ENCODE measurements at regions not wholly inside any gene's neighbourhood (a gene's known extent, or its start where the extent isn't known, plus 50 kb on each side); places are given as distances from the start of the nearest gene placed in this dataset.
"Not testable (repeated sequence)": the region's sequence is repeated elsewhere in the genome, so short reads cannot be mapped to it uniquely, and the experiment has no call there.

GRCh38 chr2:52495816-52496215 is 1271.8 kb upstream of the CHAC2 start:
- no peak overlapping the region for H3K4me3 ChIP-seq (ENCODE audit: low read length in 2 of 2)
- H3K9me3 ChIP-seq (ENCODE audit: control insufficient read depth in 2 of 2, insufficient read depth in 1 of 2, low read length in 1 of 2): peaks cover 0 to 7% of the 10 kb centered on the region in 2 donors
- no peak overlapping the region for H3K27ac ChIP-seq (ENCODE audit: low read depth in 1 of 2, low read length in 1 of 2)
- H3K4me1 ChIP-seq (ENCODE audit: control insufficient read depth in 2 of 2, insufficient read depth in 2 of 2, low read length in 2 of 2): no peaks in the 10 kb centered on the region
- DNase-seq (ENCODE audit: low read depth in 6 of 9, low spot score in 9 of 9): no peak
- H3K27me3 ChIP-seq (ENCODE audit: control insufficient read depth in 2 of 2, insufficient read depth in 1 of 2, low read length in 1 of 2): no peaks in the 10 kb centered on the region
- no peaks in the 10 kb centered on the region for H3K36me3 ChIP-seq (ENCODE audit: control insufficient read depth in 2 of 2, insufficient read depth in 2 of 2, low read length in 1 of 2)

DNA sequence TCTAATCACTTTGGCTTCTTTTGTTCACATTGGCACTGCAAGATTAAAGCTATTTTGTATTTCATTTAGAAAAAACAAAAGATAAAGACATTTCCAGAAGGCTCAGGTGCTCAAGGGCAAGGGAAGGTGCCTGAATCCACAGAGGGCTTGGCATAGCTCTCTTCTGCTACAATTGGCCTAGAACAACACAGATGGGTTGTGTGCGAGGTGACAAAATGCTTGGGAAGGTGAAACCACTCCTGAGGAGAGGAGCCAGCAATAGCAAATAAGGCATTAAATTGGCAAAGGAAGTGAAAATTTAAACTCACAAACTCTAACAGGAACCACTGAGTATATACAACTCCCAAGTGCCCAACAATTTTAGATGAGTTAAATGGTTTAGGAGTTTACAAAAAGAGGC is 1290.4 kb upstream of the CHAC2 start:
- Histone ChIP-seq H3K9me3 (ENCODE audit: control insufficient read depth in 2 of 2, insufficient read depth in 1 of 2, low read length in 1 of 2) (peaks cover 0 to 3% of the 10 kb centered on the region in 2 donors), H3K4me1 (ENCODE audit: control insufficient read depth in 2 of 2, insufficient read depth in 2 of 2, low read length in 2 of 2) (no peaks in the 10 kb centered on the region), H3K27me3 (ENCODE audit: control insufficient read depth in 2 of 2, insufficient read depth in 1 of 2, low read length in 1 of 2) (no peaks in the 10 kb centered on the region), H3K27ac (ENCODE audit: low read depth in 1 of 2, low read length in 1 of 2) (no peak overlapping the region), H3K4me3 (ENCODE audit: low read length in 2 of 2) (no peak overlapping the region), H3K36me3 (ENCODE audit: control insufficient read depth in 2 of 2, insufficient read depth in 2 of 2, low read length in 1 of 2) (no peaks in the 10 kb centered on the region)
- no peak for DNase-seq (ENCODE audit: low read depth in 6 of 9, low spot score in 9 of 9)
- 87% methylated on average over 1 of the region's 1 CpG for WGBS

GRCh38 chr2:52475590-52475989 is 1292.0 kb upstream of the CHAC2 start:
- H3K36me3 ChIP-seq (ENCODE audit: control insufficient read depth in 2 of 2, insufficient read depth in 2 of 2, low read length in 1 of 2): no peaks in the 10 kb centered on the region
- WGBS: 95% methylated on average over 1 of the region's 1 CpG
- H3K27ac ChIP-seq (ENCODE audit: low read depth in 1 of 2, low read length in 1 of 2): no peak overlapping the region
- no peaks in the 10 kb centered on the region for H3K27me3 ChIP-seq (ENCODE audit: control insufficient read depth in 2 of 2, insufficient read depth in 1 of 2, low read length in 1 of 2)
- no peak for DNase-seq (ENCODE audit: low read depth in 6 of 9, low spot score in 9 of 9)
- peaks cover 0 to 4% of the 10 kb centered on the region in 2 donors for H3K9me3 ChIP-seq (ENCODE audit: control insufficient read depth in 2 of 2, insufficient read depth in 1 of 2, low read length in 1 of 2)
- no peak overlapping the region for H3K4me3 ChIP-seq (ENCODE audit: low read length in 2 of 2)
- H3K4me1 ChIP-seq (ENCODE audit: control insufficient read depth in 2 of 2, insufficient read depth in 2 of 2, low read length in 2 of 2): no peaks in the 10 kb centered on the region

- Histone ChIP-seq H3K36me3 (ENCODE audit: control insufficient read depth in 2 of 2, insufficient read depth in 2 of 2, low read length in 1 of 2) (no peaks in the 10 kb centered on the region), H3K9me3 (ENCODE audit: control insufficient read depth in 2 of 2, insufficient read depth in 1 of 2, low read length in 1 of 2) (peaks cover 0 to 6% of the 10 kb centered on the region in 2 donors), H3K27ac (ENCODE audit: low read depth in 1 of 2, low read length in 1 of 2) (no peak overlapping the region), H3K4me3 (ENCODE audit: low read length in 2 of 2) (no peak overlapping the region), H3K27me3 (ENCODE audit: control insufficient read depth in 2 of 2, insufficient read depth in 1 of 2, low read length in 1 of 2) (no peaks in the 10 kb centered on the region), H3K4me1 (ENCODE audit: control insufficient read depth in 2 of 2, insufficient read depth in 2 of 2, low read length in 2 of 2) (no peaks in the 10 kb centered on the region)
- WGBS: 93% methylated on average over 1 of the region's 1 CpG
- DNase-seq (ENCODE audit: low read depth in 6 of 9, low spot score in 9 of 9): no peak
These were observed 1293.5 kb upstream of the CHAC2 start for GRCh38 chr2:52474091-52474490.

GRCh38 chr2:52473526-52473925 is 1294.1 kb upstream of the CHAC2 start:
- no peak for DNase-seq (ENCODE audit: low read depth in 6 of 9, low spot score in 9 of 9)
- no peaks in the 10 kb centered on the region for H3K27me3 ChIP-seq (ENCODE audit: control insufficient read depth in 2 of 2, insufficient read depth in 1 of 2, low read length in 1 of 2)
- no peaks in the 10 kb centered on the region for H3K4me1 ChIP-seq (ENCODE audit: control insufficient read depth in 2 of 2, insufficient read depth in 2 of 2, low read length in 2 of 2)
- WGBS: 86% methylated on average over 2 of the region's 2 CpGs
- H3K36me3 ChIP-seq (ENCODE audit: control insufficient read depth in 2 of 2, insufficient read depth in 2 of 2, low read length in 1 of 2): no peaks in the 10 kb centered on the region
- H3K9me3 ChIP-seq (ENCODE audit: control insufficient read depth in 2 of 2, insufficient read depth in 1 of 2, low read length in 1 of 2): peaks cover 0 to 6% of the 10 kb centered on the region in 2 donors
- H3K27ac ChIP-seq (ENCODE audit: low read depth in 1 of 2, low read length in 1 of 2): no peak overlapping the region
- H3K4me3 ChIP-seq (ENCODE audit: low read length in 2 of 2): no peak overlapping the region

DNA sequence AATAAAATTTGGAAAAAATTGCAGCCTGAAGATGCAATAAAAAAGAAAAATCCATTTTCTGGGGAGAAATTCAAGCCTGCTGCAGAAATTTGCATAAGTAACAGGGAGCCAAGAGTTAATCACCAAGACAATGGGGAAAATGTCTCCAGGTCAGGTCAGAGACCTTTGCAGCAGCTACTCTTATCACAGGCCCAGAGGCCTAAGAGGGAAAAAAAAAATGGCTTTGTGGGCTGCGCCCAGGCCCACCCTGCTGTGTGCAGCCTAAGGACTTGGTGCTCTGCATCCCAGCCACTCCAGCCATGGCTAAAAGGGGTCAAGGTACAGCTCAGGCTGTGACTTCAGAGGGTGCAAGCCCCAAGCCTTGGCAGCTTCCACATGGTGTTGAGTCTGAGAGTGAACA is 1297.1 kb upstream of the CHAC2 start:
- not testable (repeated sequence) for H3K36me3 ChIP-seq (ENCODE audit: control insufficient read depth in 2 of 2, insufficient read depth in 2 of 2, low read length in 1 of 2); H3K27me3 ChIP-seq (ENCODE audit: control insufficient read depth in 2 of 2, insufficient read depth in 1 of 2, low read length in 1 of 2); H3K27ac ChIP-seq (ENCODE audit: low read depth in 1 of 2, low read length in 1 of 2); DNase-seq (ENCODE audit: low read depth in 6 of 9, low spot score in 9 of 9); H3K4me3 ChIP-seq (ENCODE audit: low read length in 2 of 2); H3K4me1 ChIP-seq (ENCODE audit: control insufficient read depth in 2 of 2, insufficient read depth in 2 of 2, low read length in 2 of 2); H3K9me3 ChIP-seq (ENCODE audit: control insufficient read depth in 2 of 2, insufficient read depth in 1 of 2, low read length in 1 of 2)
- WGBS: 97% methylated on average over 1 of the region's 1 CpG

GRCh38 chr2:52467189-52467588 is 1300.4 kb upstream of the CHAC2 start:
- Histone ChIP-seq H3K9me3 (ENCODE audit: control insufficient read depth in 2 of 2, insufficient read depth in 1 of 2, low read length in 1 of 2) (peaks cover 0 to 3% of the 10 kb centered on the region in 2 donors), H3K27ac (ENCODE audit: low read depth in 1 of 2, low read length in 1 of 2) (no peak overlapping the region), H3K4me1 (ENCODE audit: control insufficient read depth in 2 of 2, insufficient read depth in 2 of 2, low read length in 2 of 2) (no peaks in the 10 kb centered on the region), H3K4me3 (ENCODE audit: low read length in 2 of 2) (no peak overlapping the region), H3K27me3 (ENCODE audit: control insufficient read depth in 2 of 2, insufficient read depth in 1 of 2, low read length in 1 of 2) (no peaks in the 10 kb centered on the region), H3K36me3 (ENCODE audit: control insufficient read depth in 2 of 2, insufficient read depth in 2 of 2, low read length in 1 of 2) (no peaks in the 10 kb centered on the region)
- no peak for DNase-seq (ENCODE audit: low read depth in 6 of 9, low spot score in 9 of 9)
- WGBS: 94% methylated on average over 2 of the region's 2 CpGs

DNA sequence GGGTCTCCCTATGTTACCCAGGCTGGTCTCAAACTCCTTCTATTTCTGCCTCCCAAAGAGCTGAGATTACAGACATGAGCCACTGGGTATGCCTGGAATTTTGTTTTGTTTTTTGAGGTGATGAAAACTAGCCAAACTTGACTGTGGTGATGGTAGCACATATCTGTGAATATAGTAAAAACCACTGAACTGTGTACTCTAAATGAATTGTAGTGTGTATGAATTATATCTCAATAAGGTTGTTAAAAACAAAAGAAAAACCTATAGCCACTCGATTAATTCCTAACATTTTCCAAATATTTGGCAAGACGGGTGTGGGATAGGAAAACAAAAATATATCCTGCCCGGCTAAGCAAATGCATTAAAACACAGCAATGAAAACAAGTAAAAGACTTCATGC is 1302.3 kb upstream of the CHAC2 start:
- no peak overlapping the region for H3K27ac ChIP-seq (ENCODE audit: low read depth in 1 of 2, low read length in 1 of 2)
- no peaks in the 10 kb centered on the region for H3K4me1 ChIP-seq (ENCODE audit: control insufficient read depth in 2 of 2, insufficient read depth in 2 of 2, low read length in 2 of 2)
- 92% methylated on average over 3 of the region's 3 CpGs for WGBS
- no peak for DNase-seq (ENCODE audit: low read depth in 6 of 9, low spot score in 9 of 9)
- H3K36me3 ChIP-seq (ENCODE audit: control insufficient read depth in 2 of 2, insufficient read depth in 2 of 2, low read length in 1 of 2): no peaks in the 10 kb centered on the region
- no peaks in the 10 kb centered on the region for H3K9me3 ChIP-seq (ENCODE audit: control insufficient read depth in 2 of 2, insufficient read depth in 1 of 2, low read length in 1 of 2)
- H3K27me3 ChIP-seq (ENCODE audit: control insufficient read depth in 2 of 2, insufficient read depth in 1 of 2, low read length in 1 of 2): no peaks in the 10 kb centered on the region
- no peak overlapping the region for H3K4me3 ChIP-seq (ENCODE audit: low read length in 2 of 2)

GRCh38 chr2:52463457-52463856 is 1304.1 kb upstream of the CHAC2 start:
- no peak overlapping the region for H3K4me3 ChIP-seq (ENCODE audit: low read length in 2 of 2)
- H3K4me1 ChIP-seq (ENCODE audit: control insufficient read depth in 2 of 2, insufficient read depth in 2 of 2, low read length in 2 of 2): no peaks in the 10 kb centered on the region
- no peaks in the 10 kb centered on the region for H3K27me3 ChIP-seq (ENCODE audit: control insufficient read depth in 2 of 2, insufficient read depth in 1 of 2, low read length in 1 of 2)
- 94% methylated on average over 3 of the region's 3 CpGs for WGBS
- no peaks in the 10 kb centered on the region for H3K9me3 ChIP-seq (ENCODE audit: control insufficient read depth in 2 of 2, insufficient read depth in 1 of 2, low read length in 1 of 2)
- DNase-seq (ENCODE audit: low read depth in 6 of 9, low spot score in 9 of 9): no peak
- no peak overlapping the region for H3K27ac ChIP-seq (ENCODE audit: low read depth in 1 of 2, low read length in 1 of 2)
- no peaks in the 10 kb centered on the region for H3K36me3 ChIP-seq (ENCODE audit: control insufficient read depth in 2 of 2, insufficient read depth in 2 of 2, low read length in 1 of 2)
